ENCODE measurements at regions not wholly inside any gene's neighbourhood (a gene's known extent, or its start where the extent isn't known, plus 50 kb on each side); places are given as distances from the start of the nearest gene placed in this dataset.

DNA sequence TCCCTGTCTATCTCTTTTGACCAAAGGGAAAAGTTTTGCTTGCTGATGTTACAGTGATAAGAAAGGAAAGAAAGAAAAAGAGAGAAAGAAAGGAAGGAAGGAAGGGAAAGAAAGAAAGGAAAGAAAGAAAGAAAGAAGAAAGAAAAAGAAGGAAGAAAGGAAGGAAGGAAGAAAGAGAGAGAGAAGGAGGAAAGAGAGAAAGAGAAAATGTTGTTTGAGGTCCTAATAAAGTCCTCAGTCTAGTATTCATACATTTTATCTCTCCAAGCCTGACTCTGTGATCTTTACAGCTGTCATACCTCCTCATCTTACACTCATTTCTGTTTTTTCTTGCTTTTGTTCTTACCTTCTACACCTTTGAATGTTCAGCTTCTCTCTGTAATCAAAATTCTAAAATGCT, 111.4 kb upstream of the MBNL1 start:
- DNase-seq: no peak
- TF ChIP-seq POLR2A (IDR thresholded peaks at IDR 0.05) (no peak), CTCF (IDR thresholded peaks at IDR 0.05) (no peak)
- Histone ChIP-seq H3K4me1 (no peaks in the 10 kb centered on the region), H3K4me3 (no peak overlapping the region), H3K9me3 (no peaks in the 10 kb centered on the region), H3K36me3 (ENCODE audit: low read depth, missing control alignments) (no peaks in the 10 kb centered on the region), H3K27ac (no peak overlapping the region), H3K27me3 (no peaks in the 10 kb centered on the region)
- intact Hi-C loops (cut with DNase I; ENCODE audit: low total_unique reads): no loop called here

DNA sequence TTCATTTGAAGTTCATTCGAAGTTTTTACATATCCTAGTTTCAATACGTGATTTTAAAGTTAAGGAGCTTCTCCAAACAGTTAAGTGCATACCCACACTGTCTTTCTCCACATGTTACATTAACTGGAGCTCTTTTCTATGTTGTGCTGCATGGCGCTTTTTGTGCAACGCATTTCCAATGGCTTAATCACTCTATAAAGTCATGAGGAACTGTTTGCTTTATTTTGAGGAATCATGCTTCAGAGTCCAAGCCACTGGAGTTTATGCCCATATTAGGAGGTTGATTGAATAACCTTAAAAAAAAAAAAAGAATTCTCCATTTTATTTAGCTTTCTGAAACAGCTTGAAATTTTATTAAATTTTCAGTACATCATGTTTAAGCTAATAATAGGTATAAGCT, 109.4 kb upstream of the MBNL1 start:
- Histone ChIP-seq H3K4me3 (no peak overlapping the region), H3K27me3 (no peaks in the 10 kb centered on the region), H3K36me3 (ENCODE audit: low read depth, missing control alignments) (no peaks in the 10 kb centered on the region), H3K4me1 (no peaks in the 10 kb centered on the region), H3K9me3 (no peaks in the 10 kb centered on the region), H3K27ac (no peak overlapping the region)
- WGBS, 2 donors: 71 to 74% methylated on average over 4 of the region's 4 CpGs
- no peak for TF ChIP-seq CTCF (IDR thresholded peaks at IDR 0.05)
- TF ChIP-seq POLR2A (IDR thresholded peaks at IDR 0.05): no peak
- intact Hi-C loops (cut with DNase I; ENCODE audit: low total_unique reads): no loop called here
- no peak for DNase-seq

- no peaks in the 10 kb centered on the region for H3K27me3 ChIP-seq
- H3K9me3 ChIP-seq: no peaks in the 10 kb centered on the region
- H3K4me3 ChIP-seq: no peak overlapping the region
- H3K4me1 ChIP-seq: no peaks in the 10 kb centered on the region
- 69 to 91% methylated on average over 5 of the region's 5 CpGs for WGBS, 2 donors
- intact Hi-C loops (cut with DNase I; ENCODE audit: low total_unique reads): no loop called here
- no peak overlapping the region for H3K27ac ChIP-seq
- DNase-seq: no peak
- TF ChIP-seq POLR2A (IDR thresholded peaks at IDR 0.05) (no peak), CTCF (IDR thresholded peaks at IDR 0.05) (no peak)
- H3K36me3 ChIP-seq (ENCODE audit: low read depth, missing control alignments): no peaks in the 10 kb centered on the region
These were observed 108.2 kb upstream of the MBNL1 start for GRCh38 chr3:152160350-152161011.

DNA sequence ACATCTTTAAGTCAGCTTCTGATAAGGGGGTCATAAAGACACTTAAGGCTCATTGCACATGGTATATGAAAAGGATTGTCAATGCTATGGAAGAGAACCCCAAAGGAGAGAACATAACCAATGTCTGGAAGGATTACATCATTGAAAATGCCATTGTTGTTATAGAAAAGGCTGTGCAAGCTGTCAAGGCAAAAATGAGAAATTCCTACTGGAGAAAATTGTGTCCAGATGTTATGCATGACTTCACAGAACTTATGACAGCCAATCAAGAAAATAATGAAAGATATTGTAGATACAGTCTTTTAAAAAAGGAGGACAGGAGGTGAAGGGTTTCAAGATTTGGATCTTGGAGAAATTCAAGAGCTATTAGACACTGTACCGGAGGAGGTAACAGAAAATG, 96.3 kb upstream of the MBNL1 start:
- Histone ChIP-seq H3K9me3 (no peaks in the 10 kb centered on the region), H3K27ac (no peak overlapping the region), H3K4me3 (no peak overlapping the region), H3K4me1 (no peaks in the 10 kb centered on the region), H3K36me3 (ENCODE audit: low read depth, missing control alignments) (no peaks in the 10 kb centered on the region), H3K27me3 (no peaks in the 10 kb centered on the region)
- TF ChIP-seq CTCF (IDR thresholded peaks at IDR 0.05) (no peak), POLR2A (IDR thresholded peaks at IDR 0.05) (no peak)
- intact Hi-C loops (cut with DNase I; ENCODE audit: low total_unique reads): loop anchor here (10.0 kb wide), 1 partner anchor 72 kb away; no protein-coding TSS in a partner anchor
- no peak for DNase-seq
- WGBS, 2 donors: 86% methylated on average over 1 of the region's 1 CpG

DNA sequence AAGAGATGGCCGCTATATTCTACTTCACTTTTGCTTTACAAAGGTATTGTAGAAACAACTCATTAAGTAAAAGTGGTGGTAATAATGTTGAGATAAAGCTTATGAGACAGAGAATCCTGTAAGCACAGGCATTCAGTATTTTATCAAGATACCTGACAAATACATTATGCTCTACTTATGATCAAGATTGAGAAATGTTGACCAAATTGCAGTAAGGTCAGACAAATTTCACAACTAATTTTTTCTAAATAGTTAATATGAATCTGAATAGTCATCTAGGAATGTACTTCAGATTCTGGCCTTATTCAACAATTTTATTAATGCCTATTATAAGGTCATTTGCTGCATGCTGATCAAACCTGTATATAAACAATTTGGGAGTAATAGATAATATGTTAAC, 95.1 kb upstream of the MBNL1 start:
- Histone ChIP-seq H3K36me3 (ENCODE audit: low read depth, missing control alignments) (no peaks in the 10 kb centered on the region), H3K27me3 (no peaks in the 10 kb centered on the region), H3K4me1 (no peaks in the 10 kb centered on the region), H3K4me3 (no peak overlapping the region), H3K27ac (no peak overlapping the region), H3K9me3 (no peaks in the 10 kb centered on the region)
- DNase-seq: no peak
- 95 to 100% methylated on average over 1 of the region's 1 CpG for WGBS, 2 donors
- no peak for TF ChIP-seq POLR2A (IDR thresholded peaks at IDR 0.05)
- no peak for TF ChIP-seq CTCF (IDR thresholded peaks at IDR 0.05)
- intact Hi-C loops (cut with DNase I; ENCODE audit: low total_unique reads): loop anchor here (10.0 kb wide), 1 partner anchor 71 kb away; no protein-coding TSS in a partner anchor
